HCT116 (cell line): ENCODE measurements at regions not wholly inside any gene's neighbourhood (a gene's known extent, or its start where the extent isn't known, plus 50 kb on each side); places are given as distances from the start of the nearest gene placed in this dataset.

ENCODE experiments used
- CBX3 ChIP-seq: IDR thresholded peaks from 2 replicates; pipeline ENCODE4 v1.6.1; 2012; ENCODE audit warnings: low read depth
- CEBPB ChIP-seq: IDR thresholded peaks from 2 replicates; pipeline ENCODE4 v1.6.1; 2012; ENCODE audit warnings: low read depth
- EZH2 ChIP-seq: fragments of 200-600 bp; sonication (generic); IDR thresholded peaks from 2 replicates; pipeline ENCODE4 v1.6.1; 2017; ENCODE audit warnings: antibody characterized with exemption, mixed run types
- POLR2A ChIP-seq: IDR thresholded peaks from 2 replicates; pipeline ENCODE4 v1.7.0; 2011; ENCODE audit warnings: borderline replicate concordance; ENCODE audit not compliant: insufficient read depth, insufficient read length; ENCODE audit errors: extremely low read depth
- RAD21 ChIP-seq: IDR thresholded peaks from 2 replicates; pipeline ENCODE4 v1.6.1; 2012; ENCODE audit warnings: low read depth, mild to moderate bottlenecking
- TCF7L2 ChIP-seq: IDR thresholded peaks from 2 replicates; pipeline ENCODE4 v1.7.0; 2011; ENCODE audit warnings: borderline replicate concordance, inconsistent platforms; ENCODE audit not compliant: insufficient read depth, insufficient read length; ENCODE audit errors: extremely low read depth
- TF ChIP-seq, protein P1 (sequence below): IDR thresholded peaks from 2 replicates; pipeline ENCODE4 v1.6.1; 2012
- TF ChIP-seq, protein P2 (sequence below), 3 experiments: fragments of 200-600 bp in 1 of 3; sonication (generic) in 1 of 3; IDR thresholded peaks in 2 of 3; conservative IDR thresholded peaks in 1 of 3; 2 replicates each; pipeline ENCODE4 v1.5.1; 2012 to 2017; ENCODE audit warnings: low read depth in 2 of 3, low read length in 2 of 3, antibody characterized with exemption in 1 of 3, borderline replicate concordance in 1 of 3, control low read depth in 1 of 3, mild to moderate bottlenecking in 1 of 3, mixed read lengths in 1 of 3, mixed run types in 1 of 3, moderate library complexity in 1 of 3; ENCODE audit not compliant: insufficient read depth in 1 of 3
- TF ChIP-seq, protein P3 (sequence below): IDR thresholded peaks from 2 replicates; pipeline ENCODE4 v1.6.1; 2012

DNA sequence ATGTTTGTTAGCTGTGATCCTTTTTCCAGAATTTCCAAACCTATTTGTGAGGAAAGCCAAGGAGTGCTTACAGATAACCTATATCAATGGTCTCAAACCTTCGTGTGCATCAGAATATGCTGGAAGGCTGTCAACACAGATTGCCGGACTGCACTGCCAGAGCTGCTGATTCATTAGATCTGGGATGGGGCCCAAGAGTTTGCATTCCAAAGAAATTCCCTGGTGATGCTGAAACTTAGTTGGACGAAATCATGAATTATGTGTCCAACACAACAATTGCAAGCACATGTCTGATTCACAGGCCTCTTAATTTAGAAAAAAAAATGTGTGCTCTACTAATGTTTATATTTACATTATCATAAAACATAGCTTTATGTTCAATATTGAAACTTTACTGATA lies 544.0 kb upstream of the AMOT start:
- TF ChIP-seq POLR2A (no peak), RAD21 (no peak), TCF7L2 (no peak), CEBPB (no peak), EZH2 (no peak), CBX3 (no peak)
- TF ChIP-seq, protein P1, sequence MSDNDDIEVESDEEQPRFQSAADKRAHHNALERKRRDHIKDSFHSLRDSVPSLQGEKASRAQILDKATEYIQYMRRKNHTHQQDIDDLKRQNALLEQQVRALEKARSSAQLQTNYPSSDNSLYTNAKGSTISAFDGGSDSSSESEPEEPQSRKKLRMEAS: no peak
- TF ChIP-seq, protein P2, sequence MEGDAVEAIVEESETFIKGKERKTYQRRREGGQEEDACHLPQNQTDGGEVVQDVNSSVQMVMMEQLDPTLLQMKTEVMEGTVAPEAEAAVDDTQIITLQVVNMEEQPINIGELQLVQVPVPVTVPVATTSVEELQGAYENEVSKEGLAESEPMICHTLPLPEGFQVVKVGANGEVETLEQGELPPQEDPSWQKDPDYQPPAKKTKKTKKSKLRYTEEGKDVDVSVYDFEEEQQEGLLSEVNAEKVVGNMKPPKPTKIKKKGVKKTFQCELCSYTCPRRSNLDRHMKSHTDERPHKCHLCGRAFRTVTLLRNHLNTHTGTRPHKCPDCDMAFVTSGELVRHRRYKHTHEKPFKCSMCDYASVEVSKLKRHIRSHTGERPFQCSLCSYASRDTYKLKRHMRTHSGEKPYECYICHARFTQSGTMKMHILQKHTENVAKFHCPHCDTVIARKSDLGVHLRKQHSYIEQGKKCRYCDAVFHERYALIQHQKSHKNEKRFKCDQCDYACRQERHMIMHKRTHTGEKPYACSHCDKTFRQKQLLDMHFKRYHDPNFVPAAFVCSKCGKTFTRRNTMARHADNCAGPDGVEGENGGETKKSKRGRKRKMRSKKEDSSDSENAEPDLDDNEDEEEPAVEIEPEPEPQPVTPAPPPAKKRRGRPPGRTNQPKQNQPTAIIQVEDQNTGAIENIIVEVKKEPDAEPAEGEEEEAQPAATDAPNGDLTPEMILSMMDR (IDR thresholded peaks at IDR 0.05 in 2 of 3, conservative IDR thresholded peaks at IDR 0.05 in 1 of 3; ENCODE audit: borderline replicate concordance in 1 of 3, insufficient read depth in 1 of 3, low read depth in 2 of 3, low read length in 2 of 3): no peak
- TF ChIP-seq, protein P3, sequence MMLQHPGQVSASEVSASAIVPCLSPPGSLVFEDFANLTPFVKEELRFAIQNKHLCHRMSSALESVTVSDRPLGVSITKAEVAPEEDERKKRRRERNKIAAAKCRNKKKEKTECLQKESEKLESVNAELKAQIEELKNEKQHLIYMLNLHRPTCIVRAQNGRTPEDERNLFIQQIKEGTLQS: no peak
